HG03175 (cell line): ENCODE measurements at regions not wholly inside any gene's neighbourhood (a gene's known extent, or its start where the extent isn't known, plus 50 kb on each side); places are given as distances from the start of the nearest gene placed in this dataset.

Source experiments
- ATAC-seq: cut with Tn5 transposase; IDR thresholded peaks from one replicate; pipeline ENCODE4 v1.9.1; 2021; ENCODE audit warnings: mild to moderate bottlenecking, moderate library complexity; ENCODE audit not compliant: unreplicated experiment

DNA sequence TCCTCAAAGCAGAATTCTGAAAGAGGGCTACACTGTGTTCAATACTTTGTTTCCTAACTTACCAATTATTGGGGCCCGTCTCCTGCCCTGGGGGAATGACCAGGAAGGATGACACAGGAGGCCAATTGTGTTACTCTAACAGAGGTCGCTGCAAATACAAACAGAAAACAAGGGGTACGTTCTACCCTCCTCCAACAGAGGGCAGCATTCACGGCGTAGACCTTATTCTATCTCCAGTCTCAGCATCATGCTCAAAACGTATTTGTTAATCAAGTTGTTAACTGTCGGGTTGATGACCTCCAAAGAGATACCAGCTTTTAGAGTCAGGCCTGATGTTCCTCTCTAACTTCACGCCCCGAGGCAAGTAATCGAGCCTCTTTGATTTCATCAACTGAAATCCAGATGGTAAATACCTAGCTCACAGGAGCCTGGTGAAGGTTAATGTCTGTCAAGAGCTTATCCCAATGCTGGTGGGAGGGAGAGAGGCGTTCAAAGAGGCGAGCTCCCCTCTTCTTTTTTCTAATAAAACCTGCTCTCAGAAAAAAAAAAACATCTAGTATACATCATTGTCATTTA is 181.0 kb upstream of the KCNIP4 start:
- no peak for ATAC-seq

DNA sequence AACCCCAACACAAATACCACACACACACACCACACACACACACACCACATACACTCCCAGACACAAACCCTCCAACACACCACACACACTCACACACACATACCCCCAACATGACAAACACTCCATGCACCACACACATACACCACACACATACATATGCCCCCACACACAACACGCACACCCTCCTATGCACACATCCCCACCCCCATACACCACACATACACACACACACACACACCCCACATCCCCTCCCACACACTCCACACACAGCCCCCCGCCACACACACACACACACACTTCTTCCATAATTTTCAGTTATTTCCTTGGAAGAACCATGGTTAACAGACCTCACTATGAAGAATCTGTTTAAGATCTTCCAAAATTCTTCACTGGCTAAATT is 173.5 kb upstream of the KCNIP4 start:
- ATAC-seq, result no peak

DNA sequence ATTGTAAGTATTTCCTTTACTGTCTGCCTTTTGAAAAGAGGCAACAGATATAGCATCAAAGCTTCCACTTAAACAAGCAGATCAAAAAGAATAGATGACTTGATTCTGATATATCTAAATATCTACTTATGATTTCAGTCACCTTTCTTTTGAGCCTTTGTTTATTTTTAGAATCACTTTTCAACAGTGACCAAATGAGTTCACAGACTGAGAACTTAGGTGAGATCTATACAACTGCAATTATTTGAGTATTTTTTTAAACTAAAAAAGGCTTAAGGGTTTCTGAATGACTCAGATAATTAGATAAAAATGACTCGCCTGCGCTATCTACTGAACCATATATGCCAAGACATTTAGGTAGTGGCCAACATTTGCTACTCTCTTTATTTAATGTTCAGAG is 166.7 kb upstream of the KCNIP4 start:
- ATAC-seq, result no peak

DNA sequence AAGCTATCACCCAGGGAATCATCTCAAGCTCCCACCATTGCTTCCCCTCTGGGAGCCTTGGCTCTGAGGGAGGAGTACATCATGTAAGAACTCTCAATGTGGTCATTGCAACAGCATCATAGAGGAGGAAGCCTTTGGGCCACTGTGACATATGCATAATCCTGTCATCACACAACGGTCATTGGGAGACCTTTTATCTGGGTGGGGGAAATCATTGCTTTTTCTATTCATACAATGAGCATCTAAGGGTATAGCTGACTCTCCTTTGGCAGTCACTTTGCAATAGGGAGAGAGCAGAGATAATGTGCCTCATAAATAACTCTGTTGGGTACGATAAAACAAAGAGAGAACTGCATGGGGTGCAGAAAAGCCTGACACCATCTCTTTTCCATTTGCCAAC is 155.2 kb upstream of the KCNIP4 start:
- ATAC-seq, result no peak

DNA sequence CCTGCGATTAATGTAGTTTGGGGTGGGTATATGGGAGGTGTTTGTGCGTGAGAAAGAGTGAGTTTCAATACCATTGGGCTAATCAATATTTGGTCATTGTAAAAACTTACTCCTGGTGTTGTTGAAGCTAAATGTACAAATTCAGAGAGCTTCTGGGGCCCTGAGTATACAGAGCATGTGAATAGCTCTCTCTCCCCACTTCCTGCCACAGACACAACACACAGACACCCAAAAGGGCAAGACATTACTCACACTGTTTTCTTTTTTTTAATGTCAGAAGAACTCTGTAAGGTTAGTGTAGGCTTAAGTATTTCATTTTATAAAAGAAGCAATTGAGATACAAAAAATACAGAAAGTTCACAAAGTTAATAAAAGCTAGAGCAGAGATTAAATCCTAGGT is 151.3 kb upstream of the KCNIP4 start:
- ATAC-seq, result no peak

DNA sequence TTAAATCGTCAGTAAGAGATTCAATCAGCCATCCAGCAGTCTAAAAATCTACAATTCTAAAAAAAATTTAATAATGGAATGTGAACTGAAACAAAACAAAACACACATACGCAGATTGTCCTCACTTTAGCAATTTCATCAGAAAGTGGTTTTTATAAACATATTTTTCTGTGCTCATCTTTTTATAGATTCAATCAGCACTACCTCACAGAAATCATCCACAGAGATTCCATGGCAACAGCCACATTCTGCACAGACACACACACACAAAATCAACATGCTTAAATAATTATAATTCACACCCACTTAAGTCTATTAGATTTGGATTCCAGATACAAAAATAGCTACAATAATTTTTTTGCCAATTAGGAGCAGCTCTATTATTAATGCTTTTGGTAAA is 149.0 kb upstream of the KCNIP4 start:
- no peak for ATAC-seq

DNA sequence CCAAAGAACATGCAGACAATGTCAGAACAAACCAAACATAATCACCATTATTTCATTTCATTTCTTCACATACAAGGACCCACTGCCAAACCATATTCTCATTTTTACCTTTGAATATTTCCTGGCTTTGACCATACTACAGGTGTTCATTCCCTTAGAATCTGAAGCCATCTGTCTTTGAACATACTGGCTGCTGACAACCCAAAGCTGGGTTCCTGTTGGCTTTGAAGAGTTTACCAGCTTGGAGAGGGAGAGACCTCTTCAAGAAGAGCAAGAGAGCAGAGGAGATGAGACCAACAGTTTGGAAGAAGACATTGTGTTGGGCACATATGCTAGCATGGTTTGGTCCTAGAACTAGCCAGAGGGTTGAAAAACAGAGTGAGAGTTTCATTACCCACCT is 145.6 kb upstream of the KCNIP4 start:
- no peak for ATAC-seq

DNA sequence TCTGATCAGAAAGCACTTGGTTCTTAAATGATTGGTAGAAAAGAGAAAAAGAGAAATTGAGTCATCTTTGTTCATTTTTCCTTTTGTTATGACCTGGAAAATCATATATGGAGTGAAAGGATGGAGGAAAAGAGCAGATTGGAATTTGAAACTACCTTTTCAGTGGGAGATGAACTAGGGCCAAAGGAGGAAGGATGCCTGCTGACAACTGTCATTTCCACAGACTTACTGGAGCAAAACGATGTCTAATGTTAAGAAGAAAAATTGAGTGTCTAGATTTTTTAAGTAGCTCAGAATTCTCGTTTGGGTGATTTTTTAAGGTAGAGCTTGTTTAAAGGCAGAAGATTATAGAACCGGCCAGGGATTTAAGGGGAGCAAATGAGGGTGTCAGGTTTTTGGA is 144.6 kb upstream of the KCNIP4 start:
- ATAC-seq, result no peak

DNA sequence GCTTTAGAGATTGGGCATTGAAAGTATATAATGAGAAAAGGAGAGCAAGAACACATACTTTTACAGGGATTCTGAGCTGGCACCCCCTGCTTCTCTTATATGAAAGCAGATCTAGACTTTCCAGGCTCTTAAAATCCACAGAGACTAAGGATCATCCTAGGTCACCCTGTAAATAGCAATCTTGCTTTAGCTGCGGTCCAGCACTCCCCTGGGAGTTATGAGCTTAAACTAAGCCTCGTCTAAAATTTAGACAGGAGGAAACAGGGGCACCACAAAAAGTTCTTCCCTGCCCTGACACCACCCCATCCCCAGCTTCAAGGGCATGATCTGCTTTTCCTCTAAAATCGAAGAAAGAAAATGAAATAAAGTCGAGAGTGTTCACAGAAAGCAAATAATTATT is 143.3 kb upstream of the KCNIP4 start:
- no peak for ATAC-seq

DNA sequence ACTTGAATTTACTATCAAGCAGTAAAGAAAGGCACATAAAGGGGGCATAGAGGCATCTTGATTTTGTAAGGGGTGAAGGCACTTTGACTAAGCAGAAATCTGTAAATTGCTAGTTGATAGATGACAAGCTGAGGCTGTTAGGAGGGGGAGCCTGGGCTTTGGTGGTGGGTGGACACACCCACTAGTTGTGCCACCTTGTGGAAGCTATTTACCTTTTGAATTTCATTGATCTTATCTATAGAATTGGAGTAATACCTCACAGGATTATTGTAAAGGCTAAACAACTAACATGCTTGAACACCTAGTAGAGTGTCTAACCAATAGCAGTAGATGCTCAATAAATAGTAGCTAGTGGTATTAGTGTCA is 142.8 kb upstream of the KCNIP4 start:
- ATAC-seq, result no peak

DNA sequence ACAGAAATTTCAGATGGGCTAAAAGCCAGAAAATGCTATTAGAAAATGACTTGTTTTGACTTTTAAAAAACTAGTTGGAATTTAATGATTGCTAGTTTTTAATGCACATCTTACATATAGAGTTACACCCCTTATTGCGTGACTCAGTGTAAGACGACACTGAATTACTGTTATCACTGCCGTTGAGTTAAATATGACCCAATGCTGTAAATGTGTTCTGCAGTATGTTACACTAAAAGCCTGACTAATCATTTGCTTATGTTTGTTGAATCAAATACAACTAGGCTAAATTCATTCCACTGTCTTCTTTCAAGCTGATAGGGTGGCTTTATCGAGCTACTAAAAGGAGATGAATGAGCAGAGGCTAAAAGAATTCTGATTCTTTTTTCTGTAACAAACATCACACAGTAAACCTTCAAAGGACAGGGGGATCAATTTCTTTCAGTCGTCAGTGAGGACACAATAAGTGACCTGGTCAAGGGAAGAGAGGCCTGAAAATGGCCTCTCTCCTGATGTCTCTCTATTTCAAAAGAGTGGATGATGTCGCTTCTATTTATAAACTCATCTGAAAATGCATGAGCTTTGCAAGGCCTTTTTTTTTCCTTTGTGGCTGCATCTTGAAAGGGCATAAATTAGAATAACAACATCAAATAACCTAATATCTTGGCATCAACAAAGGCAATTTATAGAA is 142.2 kb upstream of the KCNIP4 start:
- ATAC-seq, result no peak

DNA sequence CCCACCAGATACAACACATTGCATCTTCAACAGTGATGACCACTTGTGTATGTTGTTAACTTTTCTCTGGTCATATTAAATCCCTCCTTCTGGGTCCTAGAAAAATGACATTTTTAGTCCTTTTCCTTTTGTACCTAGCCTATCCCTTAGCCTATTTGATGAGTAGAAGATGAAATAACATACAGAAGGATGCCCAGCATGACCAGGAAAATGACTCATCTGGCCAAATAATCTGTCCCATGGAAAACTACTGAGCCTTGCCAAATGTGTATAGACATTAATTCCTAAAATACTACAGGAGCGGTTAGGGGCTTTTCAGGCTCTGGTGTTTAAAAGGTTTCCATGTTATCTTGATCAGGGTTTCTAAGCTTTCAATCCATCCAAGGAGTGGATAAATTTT is 129.0 kb upstream of the KCNIP4 start:
- ATAC-seq, result no peak

DNA sequence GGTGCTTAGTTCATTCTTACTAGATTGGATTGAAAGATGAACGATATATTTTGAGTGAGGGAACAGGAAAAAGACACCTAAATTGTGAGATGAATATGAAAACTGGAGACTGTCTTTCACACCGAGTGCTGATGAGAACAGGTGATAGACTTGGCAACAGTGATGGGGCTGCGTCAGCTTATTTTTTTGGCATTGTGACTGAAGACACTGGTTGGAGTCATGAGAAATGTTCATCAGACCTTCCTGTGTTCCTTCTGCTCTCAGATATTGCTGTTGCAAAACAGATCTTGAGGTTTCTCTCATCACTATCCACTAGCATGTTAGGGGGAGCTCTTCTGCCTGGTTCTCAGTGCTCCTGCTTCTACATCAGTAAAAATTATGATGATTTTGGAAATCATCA is 124.2 kb upstream of the KCNIP4 start:
- ATAC-seq, result no peak

DNA sequence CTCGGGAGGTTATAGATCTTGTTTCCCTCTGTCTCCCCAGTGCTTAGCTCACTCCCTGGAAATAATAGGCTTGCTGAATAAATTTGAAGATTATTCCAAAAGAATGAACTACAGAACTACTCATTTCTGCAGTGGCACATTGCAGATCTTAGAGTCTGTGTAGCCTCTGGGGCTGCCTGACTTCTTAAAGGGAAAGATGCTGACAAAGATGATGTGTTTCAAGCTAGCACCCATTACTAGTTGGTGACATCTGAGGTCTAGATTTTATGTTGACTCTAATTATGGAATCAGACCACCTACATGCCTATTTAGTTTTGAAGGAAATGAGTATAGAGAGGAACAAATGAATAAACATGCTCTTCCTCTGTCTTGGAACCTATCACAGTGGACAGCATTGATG is 123.7 kb upstream of the KCNIP4 start:
- no peak for ATAC-seq

DNA sequence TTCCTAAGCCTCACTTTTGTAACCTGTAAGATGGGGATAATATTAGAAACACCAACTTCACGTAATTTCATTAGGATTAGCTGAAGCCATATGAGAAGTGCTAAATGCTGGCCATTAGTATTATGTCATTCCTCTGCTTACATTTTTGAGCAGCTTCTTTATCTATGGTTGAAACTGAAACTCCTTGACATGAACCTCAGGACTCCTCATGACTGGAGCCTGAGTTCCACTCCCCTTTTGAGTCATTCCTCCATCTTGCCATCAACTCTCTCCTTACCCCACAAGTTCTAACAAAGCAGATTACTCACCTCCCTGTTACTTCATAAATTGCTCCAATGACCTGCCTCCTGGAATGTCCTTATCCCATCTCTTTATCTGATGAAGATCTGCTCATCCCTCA is 123.2 kb upstream of the KCNIP4 start:
- peak; percentile 70 for ATAC-seq

DNA sequence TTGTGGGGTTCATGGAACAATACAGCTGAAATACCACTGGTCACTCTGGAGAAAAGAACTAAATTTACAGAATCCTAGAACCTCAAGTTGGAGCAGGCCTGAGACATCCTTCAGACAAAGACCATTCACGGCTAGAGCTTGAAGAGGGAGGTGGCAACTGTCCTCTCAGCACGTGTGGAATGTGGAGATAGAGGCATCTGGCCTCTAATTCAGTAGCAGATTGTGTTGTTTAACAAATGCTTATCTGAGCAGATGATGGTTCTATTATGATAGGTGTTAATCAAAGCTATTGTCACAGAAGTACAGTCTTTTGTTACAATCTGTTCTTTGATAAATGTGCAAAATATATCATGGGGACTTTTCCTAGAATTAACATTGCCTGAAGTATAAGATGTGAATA is 121.7 kb upstream of the KCNIP4 start:
- ATAC-seq, result no peak

DNA sequence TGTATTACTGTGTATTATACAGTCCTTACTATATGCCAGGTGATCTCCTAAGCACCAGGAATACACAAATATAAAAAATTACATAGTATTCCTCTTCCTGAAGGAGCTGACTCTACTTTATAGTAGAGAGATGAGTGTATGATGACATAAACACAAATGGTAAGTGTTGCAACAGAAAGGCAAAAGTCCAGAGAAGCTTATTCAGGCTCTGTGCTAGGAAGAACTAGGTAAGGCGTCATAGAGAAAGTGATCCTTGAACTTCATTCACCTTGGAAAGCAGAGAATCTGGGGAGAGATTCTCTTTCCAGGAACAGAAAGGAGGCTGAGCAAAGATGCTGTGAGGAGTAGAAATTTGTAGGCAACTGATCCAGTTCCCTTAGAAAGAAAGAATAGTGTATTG is 115.0 kb upstream of the KCNIP4 start:
- ATAC-seq, result no peak

DNA sequence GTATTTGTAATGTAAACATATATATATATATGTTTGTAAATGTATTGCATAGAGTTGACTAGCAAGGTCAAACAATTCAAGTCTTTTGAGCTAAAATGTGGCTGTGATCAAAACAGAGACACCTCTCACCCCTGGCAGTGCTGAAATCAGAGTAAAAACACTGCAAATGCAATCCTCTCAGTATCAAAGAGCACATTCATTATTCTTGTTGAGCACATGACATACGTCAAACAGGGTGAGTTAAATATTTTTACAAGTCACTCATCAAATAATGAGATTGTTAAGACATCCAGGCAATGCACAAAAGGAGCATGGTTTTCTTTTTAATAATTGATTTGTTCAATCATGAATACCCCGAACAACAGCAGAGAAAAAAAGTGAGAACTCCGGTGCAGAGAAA is 114.1 kb upstream of the KCNIP4 start:
- ATAC-seq, result no peak

DNA sequence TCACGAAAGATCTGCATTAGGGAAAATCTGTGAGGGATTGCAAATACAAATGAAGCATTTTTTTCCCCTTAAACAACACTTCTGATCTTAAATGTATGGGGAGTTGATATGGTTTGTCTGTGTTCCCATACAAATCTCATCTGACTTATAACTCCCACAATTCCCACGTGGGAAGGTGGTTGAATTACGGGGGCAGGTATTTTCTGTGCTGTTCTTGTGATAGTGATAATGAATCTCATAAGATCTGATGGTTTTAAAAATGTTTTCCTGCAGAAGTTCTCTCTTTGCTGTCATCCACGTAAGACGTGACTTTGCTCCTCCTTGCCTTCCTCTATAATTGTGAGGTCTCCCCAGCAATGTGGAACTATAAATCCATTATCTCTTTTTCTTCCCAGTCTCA is 107.4 kb upstream of the KCNIP4 start:
- no peak for ATAC-seq

DNA sequence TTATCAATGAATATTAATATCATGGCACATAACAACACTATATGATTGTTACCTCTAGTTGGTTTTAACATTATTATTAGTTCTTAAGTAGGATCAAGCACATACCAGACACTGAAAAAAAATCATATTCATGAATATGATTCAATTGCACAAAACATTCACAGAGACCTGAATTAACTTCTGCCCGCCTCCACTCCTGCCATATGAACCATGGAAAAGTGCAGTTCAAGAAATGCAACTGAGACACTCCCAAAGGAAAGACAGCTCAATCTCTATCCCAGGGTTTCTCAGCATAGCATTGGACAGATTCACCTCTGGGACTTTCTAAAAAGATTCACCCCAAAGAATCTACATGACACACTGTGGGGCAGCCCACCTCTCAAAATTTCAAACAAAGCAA is 103.5 kb upstream of the KCNIP4 start:
- no peak for ATAC-seq

DNA sequence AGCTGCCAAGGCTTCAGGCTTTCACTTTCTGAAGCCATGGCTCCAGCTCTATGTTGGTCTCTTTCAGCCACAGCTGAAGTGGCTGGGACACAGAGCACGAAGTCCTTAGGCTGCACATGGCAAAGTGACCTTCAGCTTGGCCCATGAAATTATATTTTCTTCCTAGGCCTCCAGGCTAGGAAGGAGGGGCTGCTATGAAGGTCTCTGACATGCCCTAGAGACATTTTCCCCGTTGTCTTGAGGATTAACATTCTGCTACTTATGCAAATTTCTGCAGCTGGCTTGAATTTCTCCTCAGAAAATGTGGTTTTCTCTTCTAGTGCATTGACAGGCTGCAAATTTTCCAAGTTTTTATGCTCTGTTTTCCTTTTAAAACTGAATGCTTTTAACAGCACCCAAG is 99.8 kb upstream of the KCNIP4 start:
- no peak for ATAC-seq

DNA sequence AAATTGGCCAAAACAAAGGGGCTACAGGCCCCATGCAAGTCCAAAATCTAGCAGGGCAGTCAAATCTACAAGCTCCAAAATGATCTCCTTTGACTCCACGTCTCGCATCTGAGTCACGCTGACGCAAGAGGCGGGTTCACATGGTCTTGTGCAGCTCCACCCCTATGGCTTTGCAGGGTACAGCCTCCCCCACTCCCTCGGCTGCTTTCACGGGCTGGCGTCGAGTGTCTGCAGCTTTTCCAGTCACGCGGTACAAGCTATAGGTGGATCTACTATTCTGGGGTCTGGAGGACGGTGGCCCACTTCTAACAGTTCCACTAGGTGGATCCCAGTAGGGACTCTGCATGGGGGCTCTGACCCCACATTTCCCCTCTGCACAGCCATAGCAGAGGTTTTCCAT is 99.2 kb upstream of the KCNIP4 start:
- ATAC-seq, result no peak

DNA sequence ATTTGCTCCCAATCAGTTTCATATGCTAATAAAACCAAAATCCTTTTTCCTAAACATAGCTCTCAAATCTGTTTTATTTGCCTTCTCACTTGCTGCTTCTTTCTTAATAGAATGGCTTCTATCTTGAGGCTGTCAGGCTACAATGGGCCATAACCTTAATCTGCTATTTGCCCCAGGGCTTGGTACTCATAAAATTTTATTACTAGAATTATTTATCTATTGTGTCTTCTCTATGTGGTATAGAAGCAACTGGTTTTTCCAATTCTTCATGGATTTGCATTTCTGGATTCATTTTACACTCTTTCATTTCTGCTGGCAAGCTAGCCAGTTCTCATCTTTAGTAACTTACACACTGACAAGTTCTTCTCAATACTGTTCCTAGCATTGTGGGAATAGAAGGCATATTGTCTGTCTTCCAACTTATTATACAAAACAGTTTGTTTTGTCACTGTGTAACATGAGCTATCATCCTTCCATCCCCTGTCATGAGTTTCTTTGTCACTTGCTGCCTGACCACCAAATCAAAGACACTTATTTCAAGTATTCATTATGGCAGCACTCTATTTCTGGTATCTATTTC is 96.6 kb upstream of the KCNIP4 start:
- ATAC-seq, result no peak
